Kidney (tissue), 13 donors: ENCODE measurements at regions not wholly inside any gene's neighbourhood (a gene's known extent, or its start where the extent isn't known, plus 50 kb on each side); places are given as distances from the start of the nearest gene placed in this dataset.

ENCODE experiments used
- DNase-seq, 5 donors: peaks; one replicate each; pipeline ENCODE4 v3.0.0-alpha.2; 2013 to 2020
- FAIRE-seq: peaks from 2 replicates; lab custom pipeline; 2012; peaks lifted over from hg19 to GRCh38; lab: Jason Lieb, UNC
- H3K27ac ChIP-seq, 2 donors: one replicate each; pipeline ENCODE4 v1.7.0; 2013; ENCODE audit warnings: low read depth in 2 of 2, low read length in 2 of 2, inconsistent platforms in 1 of 2
- H3K27me3 ChIP-seq: one replicate; pipeline ENCODE4 v1.7.1; 2013; ENCODE audit warnings: low read length, inconsistent platforms; ENCODE audit not compliant: control insufficient read depth, insufficient read depth
- H3K36me3 ChIP-seq, 3 donors: one replicate each; pipeline versions ENCODE4 v1.7.0 to v1.7.1; 2013; ENCODE audit warnings: low read length in 3 of 3, control low read depth in 1 of 3, inconsistent platforms in 1 of 3; ENCODE audit not compliant: insufficient read depth in 3 of 3, control insufficient read depth in 2 of 3
- H3K4me1 ChIP-seq, 3 donors: one replicate each; pipeline versions ENCODE4 v1.7.0 to v1.7.1; 2013; ENCODE audit warnings: low read length in 3 of 3, inconsistent platforms in 1 of 3, low read depth in 1 of 3; ENCODE audit not compliant: control insufficient read depth in 2 of 3, insufficient read depth in 2 of 3
- H3K4me3 ChIP-seq, 3 donors: one replicate each; pipeline versions ENCODE4 v1.7.0 to v1.8.1; 2013; ENCODE audit warnings: low read length in 3 of 3, control low read depth in 1 of 3, inconsistent platforms in 1 of 3
- H3K9ac ChIP-seq, 3 donors: one replicate each; pipeline versions ENCODE4 v1.7.0 to v1.7.1; 2013; ENCODE audit warnings: low read length in 3 of 3, control low read depth in 1 of 3, inconsistent platforms in 1 of 3
- H3K9me3 ChIP-seq, 3 donors: one replicate each; pipeline versions ENCODE4 v1.7.0 to v1.7.1; 2013; ENCODE audit warnings: low read length in 3 of 3, control low read depth in 1 of 3, inconsistent platforms in 1 of 3; ENCODE audit not compliant: control insufficient read depth in 2 of 3, insufficient read depth in 1 of 3
- CTCF ChIP-seq: IDR thresholded peaks from 3 replicates; pipeline ENCODE4 v1.5.1; 2012; ENCODE audit warnings: mild to moderate bottlenecking, moderate library complexity, borderline replicate concordance; ENCODE audit not compliant: insufficient read depth; ENCODE audit errors: extremely low read depth
- intact Hi-C: fragments of 100-400 bp; cut with DNase I; formaldehyde crosslinking; loops from one replicate; pipeline ENCODE4 v1.11.1; 2022
- donor health status: control.
- donor health status: control.
- donor health status: control.
- donor health status: control.
- donor health status: control.
- donor health status: DM: yes; HTN: yes; CAD: no.
- donor health status: Normal renal cell carcinoma (clear cell type).

- FAIRE-seq (no peak), DNase-seq (no peak)
- Histone ChIP-seq H3K4me3 (no peak overlapping the region), H3K9ac (no peak overlapping the region), H3K27me3 (no peaks in the 10 kb centered on the region), H3K27ac (no peak overlapping the region), H3K9me3 (no peaks in the 10 kb centered on the region), H3K4me1 (no peaks in the 10 kb centered on the region), H3K36me3 (no peaks in the 10 kb centered on the region)
- intact Hi-C loops, result no loop called here
- no peak for TF ChIP-seq CTCF
These were observed 172.6 kb upstream of the SP8 start for GRCh38 chr7:20959281-20959680.

GRCh38 chr7:20963556-20964280 is 177.0 kb upstream of the SP8 start:
- Histone ChIP-seq H3K27ac (no peak overlapping the region), H3K4me1 (no peaks in the 10 kb centered on the region), H3K36me3 (no peaks in the 10 kb centered on the region), H3K27me3 (no peaks in the 10 kb centered on the region), H3K9ac (no peak overlapping the region), H3K9me3 (no peaks in the 10 kb centered on the region), H3K4me3 (no peak overlapping the region)
- no peak for TF ChIP-seq CTCF
- FAIRE-seq (no peak), DNase-seq (no peak)
- intact Hi-C loops, result no loop called here

- Histone ChIP-seq H3K4me3 (no peak overlapping the region), H3K9me3 (no peaks in the 10 kb centered on the region), H3K4me1 (no peaks in the 10 kb centered on the region), H3K9ac (no peak overlapping the region), H3K27ac (no peak overlapping the region), H3K36me3 (no peaks in the 10 kb centered on the region), H3K27me3 (no peaks in the 10 kb centered on the region)
- no peak for TF ChIP-seq CTCF
- intact Hi-C loops, result no loop called here
- DNase-seq (no peak), FAIRE-seq (no peak)
These were observed 177.7 kb upstream of the SP8 start for GRCh38 chr7:20964281-20964918.
